GM23338 (cell line): ENCODE measurements at regions not wholly inside any gene's neighbourhood (a gene's known extent, or its start where the extent isn't known, plus 50 kb on each side); places are given as distances from the start of the nearest gene placed in this dataset.

Source experiments
- EZH2 ChIP-seq: fragments of 200-600 bp; sonication (generic); IDR thresholded peaks from one replicate; pipeline ENCODE4 v1.8.0; 2017; ENCODE audit warnings: antibody characterized with exemption, mild to moderate bottlenecking, low read depth; ENCODE audit not compliant: unreplicated experiment
- JUNB ChIP-seq: IDR thresholded peaks from one replicate; pipeline ENCODE4 v1.6.1; 2016; ENCODE audit warnings: antibody characterized with exemption; ENCODE audit not compliant: unreplicated experiment
- POLR2AphosphoS5 ChIP-seq: IDR thresholded peaks from 2 replicates; pipeline ENCODE4 v1.6.1; 2016; ENCODE audit warnings: antibody characterized with exemption, low read depth
- TF ChIP-seq, protein P1 (sequence below), 2 experiments: fragments of 200-600 bp in 1 of 2; sonication (generic) in 1 of 2; conservative IDR thresholded peaks; 2 replicates each; pipeline versions ENCODE4 v1.5.1 to v1.6.1; 2016 to 2017; ENCODE audit warnings: antibody characterized with exemption in 2 of 2, low read depth in 2 of 2, mild to moderate bottlenecking in 2 of 2, moderate library complexity in 1 of 2
- TF ChIP-seq, protein P2 (sequence below): IDR thresholded peaks from one replicate; pipeline ENCODE4 v1.6.1; 2018; ENCODE audit warnings: antibody characterized with exemption; ENCODE audit not compliant: unreplicated experiment

DNA sequence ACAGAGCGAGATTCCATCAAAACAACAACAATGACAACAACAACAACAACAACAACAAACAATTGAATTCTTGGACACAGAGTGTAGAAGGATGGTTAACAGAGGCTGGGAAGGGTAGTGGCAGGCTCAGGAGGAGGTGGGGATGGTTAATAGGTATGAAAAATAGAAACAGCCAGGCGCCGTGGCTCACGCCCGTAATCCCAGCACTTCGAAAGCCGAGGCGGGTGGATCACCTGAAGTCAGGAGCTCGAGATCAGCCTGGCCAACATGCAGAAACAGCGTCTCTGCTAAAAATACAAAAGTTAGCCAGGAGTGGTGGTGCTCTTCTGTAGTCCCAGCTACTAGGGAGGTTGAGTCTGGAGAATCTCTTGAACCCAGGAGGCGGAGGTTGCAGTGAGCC lies 122.9 kb upstream of the GRIA4 start:
- TF ChIP-seq, protein P1, sequence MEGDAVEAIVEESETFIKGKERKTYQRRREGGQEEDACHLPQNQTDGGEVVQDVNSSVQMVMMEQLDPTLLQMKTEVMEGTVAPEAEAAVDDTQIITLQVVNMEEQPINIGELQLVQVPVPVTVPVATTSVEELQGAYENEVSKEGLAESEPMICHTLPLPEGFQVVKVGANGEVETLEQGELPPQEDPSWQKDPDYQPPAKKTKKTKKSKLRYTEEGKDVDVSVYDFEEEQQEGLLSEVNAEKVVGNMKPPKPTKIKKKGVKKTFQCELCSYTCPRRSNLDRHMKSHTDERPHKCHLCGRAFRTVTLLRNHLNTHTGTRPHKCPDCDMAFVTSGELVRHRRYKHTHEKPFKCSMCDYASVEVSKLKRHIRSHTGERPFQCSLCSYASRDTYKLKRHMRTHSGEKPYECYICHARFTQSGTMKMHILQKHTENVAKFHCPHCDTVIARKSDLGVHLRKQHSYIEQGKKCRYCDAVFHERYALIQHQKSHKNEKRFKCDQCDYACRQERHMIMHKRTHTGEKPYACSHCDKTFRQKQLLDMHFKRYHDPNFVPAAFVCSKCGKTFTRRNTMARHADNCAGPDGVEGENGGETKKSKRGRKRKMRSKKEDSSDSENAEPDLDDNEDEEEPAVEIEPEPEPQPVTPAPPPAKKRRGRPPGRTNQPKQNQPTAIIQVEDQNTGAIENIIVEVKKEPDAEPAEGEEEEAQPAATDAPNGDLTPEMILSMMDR (conservative IDR thresholded peaks at IDR 0.05; ENCODE audit: low read depth in 2 of 2): no peak
- TF ChIP-seq POLR2AphosphoS5: no peak
- no peak for TF ChIP-seq EZH2
- TF ChIP-seq, protein P2, sequence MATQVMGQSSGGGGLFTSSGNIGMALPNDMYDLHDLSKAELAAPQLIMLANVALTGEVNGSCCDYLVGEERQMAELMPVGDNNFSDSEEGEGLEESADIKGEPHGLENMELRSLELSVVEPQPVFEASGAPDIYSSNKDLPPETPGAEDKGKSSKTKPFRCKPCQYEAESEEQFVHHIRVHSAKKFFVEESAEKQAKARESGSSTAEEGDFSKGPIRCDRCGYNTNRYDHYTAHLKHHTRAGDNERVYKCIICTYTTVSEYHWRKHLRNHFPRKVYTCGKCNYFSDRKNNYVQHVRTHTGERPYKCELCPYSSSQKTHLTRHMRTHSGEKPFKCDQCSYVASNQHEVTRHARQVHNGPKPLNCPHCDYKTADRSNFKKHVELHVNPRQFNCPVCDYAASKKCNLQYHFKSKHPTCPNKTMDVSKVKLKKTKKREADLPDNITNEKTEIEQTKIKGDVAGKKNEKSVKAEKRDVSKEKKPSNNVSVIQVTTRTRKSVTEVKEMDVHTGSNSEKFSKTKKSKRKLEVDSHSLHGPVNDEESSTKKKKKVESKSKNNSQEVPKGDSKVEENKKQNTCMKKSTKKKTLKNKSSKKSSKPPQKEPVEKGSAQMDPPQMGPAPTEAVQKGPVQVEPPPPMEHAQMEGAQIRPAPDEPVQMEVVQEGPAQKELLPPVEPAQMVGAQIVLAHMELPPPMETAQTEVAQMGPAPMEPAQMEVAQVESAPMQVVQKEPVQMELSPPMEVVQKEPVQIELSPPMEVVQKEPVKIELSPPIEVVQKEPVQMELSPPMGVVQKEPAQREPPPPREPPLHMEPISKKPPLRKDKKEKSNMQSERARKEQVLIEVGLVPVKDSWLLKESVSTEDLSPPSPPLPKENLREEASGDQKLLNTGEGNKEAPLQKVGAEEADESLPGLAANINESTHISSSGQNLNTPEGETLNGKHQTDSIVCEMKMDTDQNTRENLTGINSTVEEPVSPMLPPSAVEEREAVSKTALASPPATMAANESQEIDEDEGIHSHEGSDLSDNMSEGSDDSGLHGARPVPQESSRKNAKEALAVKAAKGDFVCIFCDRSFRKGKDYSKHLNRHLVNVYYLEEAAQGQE: no peak
- TF ChIP-seq JUNB: no peak
